Activated naive CD4-positive, alpha-beta T cell (primary cell): ENCODE measurements at regions not wholly inside any gene's neighbourhood (a gene's known extent, or its start where the extent isn't known, plus 50 kb on each side); places are given as distances from the start of the nearest gene placed in this dataset.
"Not testable (repeated sequence)": the region's sequence is repeated elsewhere in the genome, so short reads cannot be mapped to it uniquely, and the experiment has no call there.

ENCODE experiments used
- DNase-seq, 4 experiments: peaks; one replicate each; lab custom pipeline; 2025; lab: John Stamatoyannopoulos, UW

DNA sequence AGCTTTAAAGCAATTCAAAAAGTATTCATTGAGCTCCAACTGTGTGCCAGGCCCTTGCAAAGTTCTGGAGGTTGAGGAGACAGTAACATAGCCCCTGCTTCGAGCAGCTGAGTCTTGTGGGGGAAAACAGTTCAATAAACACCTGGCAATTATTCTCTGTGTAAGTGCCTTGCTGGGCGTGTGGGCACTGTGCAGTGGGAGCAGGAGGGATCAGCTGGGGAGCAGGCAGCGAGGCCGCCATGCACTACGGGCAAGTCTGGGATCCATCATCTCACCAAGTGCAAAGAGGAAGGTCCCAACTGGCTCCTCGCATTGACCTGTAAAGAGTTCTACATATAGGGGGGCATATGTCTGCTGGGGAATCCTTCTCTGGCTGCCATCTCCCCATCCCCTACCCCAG is 342.2 kb upstream of the HS6ST1 start:
- no peak for DNase-seq

DNA sequence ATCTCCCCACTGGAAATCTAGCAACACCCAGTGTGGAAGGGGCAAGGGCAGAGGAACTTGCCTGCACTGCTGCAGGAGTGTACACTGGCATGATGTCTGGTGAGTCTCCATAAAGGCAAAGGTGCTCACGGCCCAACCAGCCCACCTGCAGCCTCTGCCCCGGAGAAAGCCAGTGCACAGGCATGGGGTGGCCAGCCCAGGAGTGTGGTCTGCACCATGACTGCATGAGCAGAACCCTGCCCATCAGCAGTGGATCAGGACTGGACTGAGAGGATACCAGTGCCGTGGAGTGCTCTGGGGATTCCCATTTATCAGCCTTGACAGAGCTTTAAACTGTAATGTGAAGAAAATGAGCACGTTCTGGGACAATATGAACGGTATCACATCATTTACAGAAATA is 342.6 kb upstream of the HS6ST1 start:
- no peak for DNase-seq

DNA sequence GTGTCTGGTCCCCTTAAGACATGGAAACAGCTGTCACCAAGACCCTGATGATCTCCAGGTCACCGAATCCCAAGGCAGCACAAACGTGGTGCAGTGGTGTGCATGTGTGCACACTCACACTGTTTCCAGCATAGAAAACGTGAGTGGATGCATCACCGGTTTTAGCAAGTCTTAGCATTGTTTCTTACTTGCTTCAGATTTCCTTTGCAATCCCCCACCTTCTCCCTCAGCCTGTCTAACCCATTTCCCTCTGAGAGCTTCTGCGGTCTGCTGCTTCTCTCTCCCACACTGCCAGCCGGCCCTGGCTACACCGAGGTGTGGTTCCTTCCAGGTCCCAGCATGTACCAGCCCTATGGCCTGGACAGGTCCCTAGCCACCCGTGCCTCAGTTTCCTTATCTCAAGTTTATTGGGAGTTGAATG is 343.4 kb upstream of the HS6ST1 start:
- DNase-seq: no peak

DNA sequence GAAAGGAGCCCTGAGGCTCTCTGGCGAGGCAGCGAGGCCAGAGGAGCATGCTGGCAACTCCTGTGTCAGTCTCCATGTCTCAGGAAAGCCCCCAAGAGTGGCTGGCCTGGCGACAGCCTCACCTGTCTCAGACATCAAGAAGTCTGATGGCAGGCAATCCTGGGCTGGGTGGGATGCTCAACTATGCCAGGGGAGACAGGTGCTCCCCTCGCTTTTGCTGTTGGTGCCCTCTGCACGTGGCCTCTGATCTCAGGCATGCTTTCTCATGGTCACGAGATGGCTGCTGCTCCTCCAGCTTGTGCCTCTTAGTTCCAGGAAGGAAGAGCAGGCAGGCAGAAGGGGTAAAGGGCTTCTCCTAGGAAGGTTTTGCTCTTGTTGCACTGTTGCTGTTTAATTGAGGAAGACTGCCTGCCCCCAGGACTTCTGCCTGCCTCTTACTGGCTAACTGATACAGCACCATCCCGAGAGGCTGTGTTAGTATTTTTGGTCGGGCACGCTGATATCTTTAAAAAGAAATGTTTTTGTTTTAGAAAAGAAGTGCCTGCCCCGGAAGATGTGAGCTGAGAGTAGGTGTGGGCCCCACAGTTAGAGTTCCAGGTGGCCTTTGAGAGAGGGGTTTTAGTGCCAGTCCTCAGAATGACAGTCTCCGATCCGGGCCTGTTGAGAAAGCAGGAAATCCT is 344.8 kb upstream of the HS6ST1 start:
- no peak for DNase-seq

DNA sequence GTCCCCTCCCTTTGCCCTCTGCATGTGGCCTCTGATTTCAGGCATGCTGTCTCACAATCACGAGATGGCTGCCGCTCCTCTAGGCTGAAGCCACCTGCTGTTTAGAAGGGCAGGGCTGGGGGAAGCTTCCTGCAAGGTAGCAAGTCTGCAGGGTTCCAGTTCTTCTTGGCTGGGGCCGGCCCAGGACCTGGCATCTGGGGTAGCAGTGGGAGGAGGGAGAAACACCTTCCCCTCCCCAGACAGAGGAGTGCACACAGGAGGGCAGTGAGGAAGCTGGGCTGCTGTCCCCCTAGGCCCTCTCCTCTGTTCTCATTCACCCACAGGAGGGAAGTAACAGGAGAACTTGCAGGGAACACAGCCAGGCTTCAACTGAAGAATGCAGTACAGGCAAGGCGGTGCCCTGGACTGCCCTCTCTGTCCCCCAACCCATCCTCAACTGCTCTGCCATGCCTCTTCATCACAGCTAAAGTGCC is 345.9 kb upstream of the HS6ST1 start:
- no peak for DNase-seq

DNA sequence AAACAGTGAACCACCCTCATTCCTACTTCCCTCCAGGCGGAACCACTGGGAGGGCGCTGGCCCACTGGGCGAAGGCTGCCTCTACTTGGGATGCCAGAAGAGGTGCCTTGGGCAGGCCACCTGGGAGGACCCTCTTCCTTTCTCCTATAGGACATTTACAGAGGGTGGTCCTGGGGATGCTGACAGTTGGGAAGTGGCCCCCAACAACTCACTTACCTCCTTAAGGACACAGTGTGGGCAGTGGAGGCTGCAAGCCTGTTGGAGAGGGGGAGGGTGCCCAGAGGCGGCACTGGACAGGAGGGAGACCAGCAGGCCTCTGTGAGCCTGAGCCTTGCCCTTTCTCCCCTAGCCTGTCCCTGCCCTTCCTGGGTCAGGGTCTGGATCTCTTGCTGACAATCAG is 346.4 kb upstream of the HS6ST1 start:
- DNase-seq: no peak

DNA sequence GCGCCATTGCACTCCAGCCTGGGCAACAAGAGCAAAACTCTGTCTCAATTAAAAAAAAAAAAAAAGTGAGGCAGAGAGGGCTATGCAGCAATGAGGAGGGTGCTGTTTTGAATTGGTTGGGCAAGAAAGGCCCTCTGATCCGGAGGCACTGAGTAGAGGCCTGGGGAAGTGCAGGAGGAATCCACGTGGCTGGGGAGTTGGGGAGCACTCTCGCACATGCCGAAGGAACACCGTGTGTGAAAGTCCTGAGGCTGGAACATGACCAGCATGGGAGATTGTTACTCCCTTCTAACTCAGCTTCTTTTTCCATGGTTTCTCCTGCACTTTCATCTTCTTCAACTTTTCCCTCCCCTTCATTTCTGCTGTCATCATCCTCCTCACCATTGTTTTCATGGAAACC is 347.9 kb upstream of the HS6ST1 start:
- DNase-seq: no peak

DNA sequence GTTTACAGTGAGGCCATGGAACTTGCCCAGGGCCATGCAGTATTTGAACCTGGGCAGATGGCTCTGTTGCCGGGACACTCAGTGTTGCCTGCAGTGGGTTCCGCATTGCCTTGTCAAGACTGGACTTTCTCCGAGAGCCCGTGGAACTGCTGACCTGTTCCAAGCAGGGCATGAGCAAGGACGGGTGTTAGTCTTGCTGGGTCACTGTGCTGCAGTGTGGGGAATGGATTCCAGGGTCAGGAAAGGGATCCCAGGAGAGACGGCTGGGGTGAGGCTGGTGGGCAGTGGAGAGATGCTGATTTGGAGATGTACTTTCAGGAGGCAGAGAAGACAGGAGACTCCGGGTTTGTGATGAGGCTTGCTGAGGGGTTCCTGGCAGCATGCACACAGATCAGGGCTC is 348.7 kb upstream of the HS6ST1 start:
- no peak for DNase-seq

DNA sequence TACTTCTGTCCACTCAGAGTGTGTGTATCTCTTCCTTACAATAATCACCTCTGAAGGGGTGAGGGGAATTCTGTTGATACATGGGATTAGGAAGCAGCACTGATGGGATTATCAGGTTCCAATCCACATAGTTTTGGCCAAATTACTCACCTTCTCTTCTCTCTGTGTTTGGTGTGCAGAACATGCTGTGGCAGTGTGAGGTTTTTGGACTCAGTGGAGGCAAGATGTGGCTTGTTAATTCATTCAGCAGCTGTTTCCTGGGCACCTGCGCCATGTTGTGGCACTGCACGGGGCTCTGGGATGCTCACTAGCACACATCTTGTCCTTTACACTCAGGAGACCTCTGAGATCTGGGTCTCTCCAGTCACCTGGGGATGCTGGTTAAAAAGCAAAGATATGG is 350.3 kb upstream of the HS6ST1 start:
- DNase-seq: no peak

DNA sequence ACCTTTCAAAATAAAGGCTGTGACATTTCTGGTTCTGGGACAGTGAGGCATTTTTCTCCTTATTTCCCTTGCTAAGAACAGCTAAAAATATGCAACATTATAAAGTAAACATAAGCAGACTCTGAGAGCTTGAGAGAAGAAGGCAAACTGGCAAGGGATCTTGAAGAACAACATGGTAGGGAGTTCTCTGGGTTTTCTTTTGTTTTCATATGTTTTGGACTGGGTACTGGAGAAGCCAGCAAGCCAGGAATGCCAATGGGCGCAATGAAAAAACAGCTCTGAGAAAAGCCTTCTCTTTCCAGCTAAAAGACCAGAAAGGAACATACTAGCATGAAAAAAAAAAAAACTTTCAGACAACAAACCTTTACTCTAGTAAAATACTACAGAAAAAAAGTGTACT is 351.4 kb upstream of the HS6ST1 start:
- no peak for DNase-seq

DNA sequence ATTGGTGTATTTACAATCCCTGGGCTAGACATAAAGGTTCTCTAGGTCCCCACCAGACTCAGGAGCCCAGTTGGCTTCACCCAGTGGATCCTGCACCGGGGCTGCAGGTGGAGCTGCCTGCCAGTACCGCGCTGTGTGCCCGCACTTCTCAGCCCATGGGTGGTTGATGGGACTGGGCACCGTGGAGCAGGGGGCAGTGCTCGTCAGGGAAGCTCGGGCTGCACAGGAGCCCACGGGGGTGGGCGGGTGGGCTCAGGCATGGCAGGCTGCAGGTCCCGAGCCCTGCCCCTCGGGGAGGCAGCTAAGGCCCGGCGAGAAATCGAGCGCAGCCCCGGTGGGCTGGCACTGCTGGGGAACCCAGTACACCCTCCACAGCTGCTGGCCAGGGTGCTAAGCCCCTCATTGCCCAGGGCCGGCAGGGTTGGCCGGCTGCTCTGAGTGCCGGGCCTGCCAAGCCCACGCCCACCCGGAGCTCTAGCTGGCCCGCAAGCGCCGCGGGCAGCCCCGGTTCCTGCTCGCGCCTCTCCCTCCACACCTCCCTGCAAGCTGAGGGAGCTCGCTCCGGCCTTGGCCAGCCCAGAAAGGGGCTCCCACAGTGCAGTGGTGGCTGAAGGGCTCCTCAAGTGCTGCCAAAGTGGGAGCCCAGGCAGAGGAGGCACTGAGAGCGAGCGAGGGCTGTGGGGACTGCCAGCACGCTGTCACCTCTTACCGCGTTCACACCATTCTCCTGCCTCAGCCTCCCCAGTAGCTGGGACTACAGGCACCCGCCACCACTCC is 353.5 kb upstream of the HS6ST1 start:
- DNase-seq: not testable (repeated sequence)

DNA sequence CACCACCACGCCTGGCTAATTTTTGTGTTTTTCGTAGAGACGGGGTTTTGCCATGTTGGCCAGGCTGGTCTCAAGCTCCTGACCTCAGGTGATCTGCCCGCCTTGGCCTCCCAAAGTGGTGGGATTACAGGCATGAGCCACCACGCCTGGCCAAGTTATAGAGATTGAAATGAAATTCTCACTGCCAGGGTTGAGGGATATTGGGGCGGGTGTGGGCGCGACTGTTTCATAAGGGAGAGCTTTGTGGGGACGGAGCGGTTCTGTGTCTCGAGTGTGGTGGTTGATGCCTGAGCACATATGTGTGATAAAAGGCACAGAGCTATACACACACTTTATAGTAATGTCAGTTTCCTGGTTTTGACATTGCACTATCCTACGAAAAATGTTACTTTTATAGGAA is 361.0 kb upstream of the HS6ST1 start:
- DNase-seq: not testable (repeated sequence)

DNA sequence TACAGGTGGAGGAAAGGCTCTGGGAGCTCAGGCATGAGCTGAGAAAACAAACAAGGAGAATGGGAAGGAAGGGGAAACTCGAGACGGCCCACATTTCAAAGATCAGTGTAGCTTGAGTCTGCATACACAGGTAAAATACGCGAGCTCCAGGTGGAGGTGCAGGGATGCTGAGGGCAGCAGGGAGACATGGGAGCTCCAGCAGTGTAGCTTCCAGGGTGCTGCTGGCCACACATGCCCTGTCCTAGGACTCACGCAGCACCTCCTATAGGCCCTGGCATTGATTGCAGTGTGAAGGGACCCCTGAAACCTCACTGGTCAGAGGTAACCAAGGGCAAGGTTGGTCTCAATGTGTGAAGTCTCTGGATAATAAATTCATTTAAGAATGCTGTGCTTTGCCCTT is 362.8 kb upstream of the HS6ST1 start:
- no peak for DNase-seq

DNA sequence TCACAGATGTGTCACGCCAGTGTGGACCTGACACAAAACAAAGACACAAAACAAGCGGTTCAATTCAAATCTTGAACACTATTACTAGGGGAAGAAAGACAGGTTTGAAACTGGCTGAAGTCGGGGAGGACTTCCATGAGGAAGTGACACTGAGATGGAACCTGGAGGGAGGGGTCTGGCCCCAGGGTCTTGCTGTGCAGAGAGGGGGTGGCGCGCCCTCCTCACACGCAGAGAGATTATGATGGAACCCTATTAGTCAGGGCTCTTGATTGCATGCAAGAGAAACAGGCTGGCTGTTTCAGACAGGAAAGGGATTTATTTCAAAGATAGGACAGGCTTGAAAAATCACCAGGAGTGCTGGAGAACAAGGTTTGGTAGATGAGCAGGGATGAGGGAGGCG is 363.6 kb upstream of the HS6ST1 start:
- no peak for DNase-seq

DNA sequence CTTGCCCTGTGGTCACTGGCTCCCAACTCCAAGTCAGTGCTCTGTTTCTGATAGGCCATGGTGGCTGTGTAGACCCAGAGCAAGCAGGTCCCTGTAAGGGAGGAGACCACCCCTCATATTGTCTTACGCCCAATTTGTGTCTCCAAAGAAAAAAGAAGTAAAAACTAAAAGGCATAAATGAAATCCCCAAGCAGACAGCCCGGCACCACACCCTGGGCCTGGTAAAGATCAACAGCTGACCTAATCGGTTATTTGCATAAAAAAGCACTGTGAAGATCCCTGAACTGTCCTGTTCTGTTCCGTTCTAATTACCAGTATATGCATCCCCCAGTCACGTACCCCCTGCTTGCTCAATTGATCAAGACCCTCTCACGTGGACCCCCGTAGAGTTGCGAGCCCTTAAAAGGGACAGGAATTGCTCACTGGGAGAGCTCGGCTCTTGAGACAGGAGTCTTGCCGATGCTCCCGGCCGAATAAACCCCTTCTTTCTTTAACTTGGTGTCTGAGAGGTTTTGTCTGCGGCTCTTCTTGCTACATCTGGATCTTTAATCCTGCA is 364.1 kb upstream of the HS6ST1 start:
- DNase-seq: no peak

DNA sequence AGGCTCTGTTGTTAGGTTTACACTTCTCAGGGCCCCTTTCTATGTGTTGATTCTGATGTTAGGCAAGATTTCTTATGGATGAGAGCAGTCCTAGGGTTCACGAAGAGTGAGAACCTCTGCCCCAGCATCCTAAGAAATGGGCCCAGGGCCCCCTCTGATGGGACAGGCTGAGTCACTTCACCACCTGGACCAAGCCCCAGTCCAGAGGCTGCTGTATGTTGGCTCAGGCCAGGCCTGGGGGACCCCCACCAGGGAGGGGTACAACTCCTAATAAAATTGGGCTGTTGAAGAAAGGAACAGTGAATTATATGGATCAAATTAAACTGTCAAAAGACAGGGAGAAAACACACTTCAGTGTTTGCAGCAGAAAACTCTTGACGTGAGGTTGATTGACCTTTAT is 365.9 kb upstream of the HS6ST1 start:
- no peak for DNase-seq

DNA sequence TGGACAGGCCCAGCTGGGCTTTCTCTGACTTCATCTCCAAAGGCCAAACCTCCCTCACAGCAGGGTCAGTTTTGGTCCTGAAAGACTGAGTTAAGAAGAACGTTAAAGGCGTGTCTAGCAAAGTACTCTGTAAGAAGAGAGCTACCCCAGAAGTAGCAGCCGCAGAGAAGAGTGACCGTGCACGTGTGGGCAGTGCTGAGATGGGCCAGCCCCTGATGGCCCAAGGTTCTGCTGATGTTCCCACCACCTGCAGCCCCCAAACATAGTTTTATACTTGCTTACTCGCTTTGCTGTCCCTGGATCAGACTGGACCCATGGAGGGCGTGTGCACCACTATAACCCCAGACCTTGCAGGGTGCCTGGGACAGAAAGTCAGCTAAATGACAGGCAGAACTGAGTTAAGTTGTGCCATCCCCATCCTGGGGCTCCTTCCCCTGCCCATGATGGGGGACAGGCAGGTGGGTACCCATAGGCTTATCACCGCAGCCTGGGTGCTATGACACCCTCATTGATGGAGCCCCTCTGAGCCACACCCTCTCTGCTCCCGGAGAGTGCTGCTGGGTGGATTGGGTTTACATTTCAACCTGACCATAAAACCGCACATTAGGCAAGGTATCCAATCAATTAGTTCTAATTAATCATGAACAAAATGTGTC is 367.3 kb upstream of the HS6ST1 start:
- DNase-seq: no peak

DNA sequence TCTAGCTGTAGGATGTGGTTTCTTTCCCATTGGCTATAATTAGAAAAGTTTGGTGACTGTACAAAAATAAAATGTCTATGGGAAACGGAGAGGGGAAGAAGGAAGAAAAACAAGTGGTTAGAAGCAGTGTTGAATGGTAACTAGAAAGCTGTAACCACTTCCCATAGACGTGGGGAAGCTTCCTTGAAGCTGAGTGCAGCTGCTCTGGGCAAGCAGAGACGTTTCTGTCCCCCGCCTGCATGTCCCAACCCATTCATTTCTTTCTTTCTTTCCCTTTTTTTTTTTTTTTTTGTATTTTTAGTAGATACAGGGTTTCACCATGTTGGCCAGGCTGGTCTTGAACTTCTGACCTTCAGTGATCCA is 367.8 kb upstream of the HS6ST1 start:
- DNase-seq: no peak

DNA sequence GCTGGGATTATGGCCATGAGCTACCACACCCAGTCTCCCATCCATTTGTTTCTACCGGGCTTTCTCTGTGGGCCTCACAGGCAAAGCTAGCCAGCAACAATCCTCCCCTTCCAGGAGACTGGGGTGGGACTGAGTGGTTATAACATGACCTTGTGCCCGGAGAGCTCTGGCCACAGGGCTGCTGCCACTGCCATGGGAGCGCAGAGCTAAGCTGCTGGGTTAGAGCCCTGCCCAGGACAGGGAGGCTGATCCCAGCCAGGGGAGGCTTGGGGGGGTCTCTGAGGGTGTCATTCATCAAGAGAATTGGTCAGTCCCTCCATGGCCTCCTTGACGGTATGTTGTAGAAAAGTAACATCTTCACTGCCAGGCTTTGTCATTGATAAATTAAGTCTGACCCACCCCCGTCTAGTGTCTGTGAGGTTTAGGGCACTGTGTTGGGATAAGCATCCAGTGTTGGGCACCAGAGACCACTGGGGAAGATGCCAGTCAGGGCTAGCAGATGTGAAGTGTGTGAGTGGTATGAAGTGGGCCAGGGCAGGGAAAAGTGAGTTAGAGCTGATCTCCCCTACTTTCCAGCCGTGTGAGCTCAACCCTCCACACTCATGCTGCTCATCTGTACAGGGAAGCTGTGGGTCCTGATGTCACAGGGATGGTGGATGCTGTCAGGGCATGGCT is 368.4 kb upstream of the HS6ST1 start:
- no peak for DNase-seq

DNA sequence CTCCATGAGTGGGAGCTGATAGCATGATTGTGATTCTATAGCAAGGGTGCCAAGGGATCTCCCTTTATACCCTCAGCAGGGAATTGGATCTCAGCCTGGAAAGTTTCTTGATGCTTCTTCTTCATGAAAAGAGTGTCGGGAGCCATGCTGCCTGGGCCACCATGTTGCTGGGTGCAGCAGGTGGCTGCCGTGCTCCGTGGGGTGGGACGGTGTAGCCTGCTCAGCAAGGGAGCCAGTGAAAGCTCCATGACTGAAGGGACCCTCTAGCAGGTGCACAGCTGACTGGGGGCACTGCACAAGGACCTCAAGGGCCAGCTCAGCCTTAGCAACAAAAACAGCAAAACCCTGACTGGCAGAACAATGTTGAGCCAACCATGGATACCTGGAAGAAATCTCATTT is 368.9 kb upstream of the HS6ST1 start:
- no peak for DNase-seq

DNA sequence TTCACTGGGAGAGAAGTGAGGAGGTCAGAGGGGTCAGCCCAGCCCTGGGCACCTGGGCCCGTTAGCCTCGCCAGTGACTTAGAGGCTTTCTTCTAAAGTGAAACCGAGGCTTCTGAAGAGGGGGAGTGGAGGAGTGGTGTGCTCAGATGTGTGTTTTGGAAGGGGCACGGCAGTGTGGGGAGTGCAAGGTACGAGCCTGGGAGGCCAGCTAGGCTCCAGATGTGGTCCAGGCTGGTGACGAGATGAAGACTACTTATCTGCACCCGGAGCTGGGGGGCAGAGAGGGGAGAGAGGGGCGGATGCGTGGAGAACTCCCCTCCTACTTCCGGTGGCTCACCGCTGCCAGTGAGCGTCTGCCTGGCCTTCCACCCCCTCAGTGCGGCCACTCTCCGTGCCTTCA is 371.3 kb upstream of the HS6ST1 start:
- no peak for DNase-seq

DNA sequence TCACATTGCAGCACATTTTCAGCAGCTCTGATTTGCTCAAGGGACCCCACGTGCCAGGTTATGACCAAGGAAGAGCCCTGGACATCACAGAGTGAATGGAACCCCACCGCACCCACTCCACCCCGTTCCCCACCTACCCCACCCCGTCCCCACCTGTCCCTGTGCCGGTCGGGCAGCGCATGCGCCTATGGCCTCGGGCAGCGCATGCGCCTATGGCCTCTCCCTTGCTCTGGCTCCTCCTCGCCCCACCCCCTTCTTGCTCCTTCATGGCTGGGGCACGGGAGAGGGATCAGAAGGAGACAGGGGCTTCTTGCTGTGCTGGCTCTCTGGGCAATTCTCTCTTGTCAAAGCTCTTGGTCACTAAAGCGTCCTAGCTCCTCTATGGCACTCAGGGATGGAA is 371.8 kb upstream of the HS6ST1 start:
- no peak for DNase-seq
